Heart left ventricle (tissue), 13 donors: ENCODE measurements at regions not wholly inside any gene's neighbourhood (a gene's known extent, or its start where the extent isn't known, plus 50 kb on each side); places are given as distances from the start of the nearest gene placed in this dataset.

Source experiments
- CTCF ChIP-seq, 12 donors: fragments of 200-600 bp; sonication (generic) in 4 of 12; IDR thresholded peaks; one replicate each; pipeline versions ENCODE4 v1.5.0 to v1.8.0; 2018 to 2022; ENCODE audit warnings: antibody characterized with exemption in 12 of 12, mild to moderate bottlenecking in 5 of 12
- POLR2A ChIP-seq, 2 donors: fragments of 450-650 bp; IDR thresholded peaks; one replicate each; pipeline ENCODE4 v1.6.1; 2017; ENCODE audit warnings: antibody characterized with exemption in 2 of 2, mild to moderate bottlenecking in 2 of 2, moderate library complexity in 2 of 2
- donor health status: ischemic (EF 13 %, LVEDD 7.1; RV severe dilation, severe dysfunction).
- donor health status: DM: no; HTN: yes; CAD: no.
- donor health status: DM: no; HTN: no; CAD: no.
- donor health status: ischemic (EF 25% LVEDD 6.9; RV normal size, moderate dysfunction).
- donor health status: ischemic (EF 25% LVEDD 5.7; RV mildly dilated, moderate dysfunction).
- donor health status: ischemic (EF 35%, LVEDD 5.7; RV mildly dilated, moderate dysfunction).
- donor health status: nonischemic (EF 11% LVEDD 7.7; RV severe dilation, severe dysfunction).
- donor health status: DM: yes; HTN: yes; CAD: no.
- donor health status: PGD.
- donor health status: ischemic (EF 29% LVEDD 5.4; RV normal size, mild dysfunction).
- donor health status: nonischemic (EF 23%, LVEDD 6.1; RV moderate dilation, normal function).

- no peak for TF ChIP-seq CTCF (IDR thresholded peaks at IDR 0.05)
- TF ChIP-seq POLR2A (IDR thresholded peaks at IDR 0.05) = no peak
Measured at GRCh38 chr18:34514957-34515356, 195.1 kb upstream of the DTNA start.
